VCaP (cell line): ENCODE measurements at regions not wholly inside any gene's neighbourhood (a gene's known extent, or its start where the extent isn't known, plus 50 kb on each side); places are given as distances from the start of the nearest gene placed in this dataset.

Experiments used
- H3K27ac ChIP-seq: fragments of 450-650 bp; 2 replicates; pipeline ENCODE4 v1.5.1; 2017
- CTCF ChIP-seq: fragments of 450-650 bp; conservative IDR thresholded peaks from 2 replicates; pipeline ENCODE4 v1.5.1; 2017; ENCODE audit warnings: mild to moderate bottlenecking, moderate library complexity

GRCh38 chr1:219560856-219561255, 52.0 kb downstream of the ZC3H11B start:
- no peak overlapping the region for H3K27ac ChIP-seq
- TF ChIP-seq CTCF: no peak

GRCh38 chr1:219559899-219560298, 53.0 kb downstream of the ZC3H11B start:
- H3K27ac ChIP-seq: no peak overlapping the region
- TF ChIP-seq CTCF: no peak

- TF ChIP-seq CTCF: no peak
- H3K27ac ChIP-seq: peak overlapping the region; percentile 65
These were observed 57.1 kb downstream of the ZC3H11B start for GRCh38 chr1:219555806-219556205.

GRCh38 chr1:219555031-219555692, 57.7 kb downstream of the ZC3H11B start:
- H3K27ac ChIP-seq: peak overlapping the region; percentile 65
- TF ChIP-seq CTCF: no peak

GRCh38 chr1:219553934-219554502, 58.9 kb downstream of the ZC3H11B start:
- TF ChIP-seq CTCF: no peak
- H3K27ac ChIP-seq: no peak overlapping the region

- TF ChIP-seq CTCF: no peak
- H3K27ac ChIP-seq: no peak overlapping the region
These were observed 62.7 kb downstream of the ZC3H11B start for GRCh38 chr1:219550201-219550600.

GRCh38 chr1:219549215-219549614, 63.7 kb downstream of the ZC3H11B start:
- H3K27ac ChIP-seq: no peak overlapping the region
- TF ChIP-seq CTCF: no peak
